Keratinocyte (primary cell): ENCODE measurements at regions not wholly inside any gene's neighbourhood (a gene's known extent, or its start where the extent isn't known, plus 50 kb on each side); places are given as distances from the start of the nearest gene placed in this dataset.

Experiments used
- CTCF ChIP-seq, 3 experiments: IDR thresholded peaks in 1 of 3; conservative IDR thresholded peaks in 1 of 3; optimal IDR thresholded peaks in 1 of 3; 2 replicates in 2 of 3; 3 replicates in 1 of 3; pipeline versions ENCODE3 to v1.5.1; 2011; ENCODE audit warnings: low read length in 3 of 3, mild to moderate bottlenecking in 3 of 3, moderate library complexity in 2 of 3, control low read depth in 1 of 3, inconsistent platforms in 1 of 3; ENCODE audit not compliant: insufficient read depth in 2 of 3; ENCODE audit errors: extremely low read depth in 1 of 3
- EZH2 ChIP-seq: IDR thresholded peaks from one replicate; pipeline ENCODE4 v1.6.1; 2012; ENCODE audit warnings: inconsistent platforms, mild to moderate bottlenecking, low read length, moderate library complexity

- TF ChIP-seq CTCF (optimal IDR thresholded peaks at IDR 0.05 in 1 of 3, IDR thresholded peaks at IDR 0.05 in 1 of 3, conservative IDR thresholded peaks at IDR 0.05 in 1 of 3; ENCODE audit: extremely low read depth in 1 of 3, insufficient read depth in 2 of 3, low read length in 3 of 3) (no peak), EZH2 (no peak)
Measured at GRCh38 chr2:38436227-38436664, 59.2 kb upstream of the ATL2 start.
